AG04450 (cell line): ENCODE measurements at regions not wholly inside any gene's neighbourhood (a gene's known extent, or its start where the extent isn't known, plus 50 kb on each side); places are given as distances from the start of the nearest gene placed in this dataset.

Experiments used
- CTCF ChIA-PET: fragments of 300-600, 350-600 bp; formaldehyde crosslinking; extraction: SDS; loops from one replicate; lab custom pipeline; 2022; ENCODE audit warnings: antibody characterized with exemption, inconsistent platforms; lab: Charles Lee
- POLR2A ChIA-PET: fragments of 350-600 bp; formaldehyde crosslinking; extraction: SDS; loops from one replicate; lab custom pipeline; 2021; ENCODE audit warnings: antibody characterized with exemption, inconsistent platforms; lab: Yijun Ruan, JAX
- DNase-seq: peaks from one replicate; pipeline ENCODE4 v3.0.0-alpha.2; 2011; ENCODE audit warnings: low read depth, low spot score
- H3K27ac ChIP-seq: one replicate; pipeline ENCODE4 v1.5.1; 2012; ENCODE audit warnings: low read depth, low read length, control low read depth
- H3K27me3 ChIP-seq: one replicate; pipeline ENCODE4 v1.6.0; 2012; ENCODE audit warnings: low read length; ENCODE audit not compliant: control insufficient read depth, insufficient read depth
- H3K4me3 ChIP-seq: 2 replicates; pipeline ENCODE4 v1.5.1; 2011; ENCODE audit warnings: mild to moderate bottlenecking, low read depth, low read length, control low read depth
- H3K9me3 ChIP-seq: 2 replicates; pipeline ENCODE4 v1.5.1; 2012; ENCODE audit warnings: low read length; ENCODE audit not compliant: control insufficient read depth, insufficient read depth
- TF ChIP-seq, protein P1 (sequence below): IDR thresholded peaks from 2 replicates; pipeline ENCODE4 v1.5.1; 2011; ENCODE audit warnings: low read depth, low read length, control low read depth, inconsistent platforms

DNA sequence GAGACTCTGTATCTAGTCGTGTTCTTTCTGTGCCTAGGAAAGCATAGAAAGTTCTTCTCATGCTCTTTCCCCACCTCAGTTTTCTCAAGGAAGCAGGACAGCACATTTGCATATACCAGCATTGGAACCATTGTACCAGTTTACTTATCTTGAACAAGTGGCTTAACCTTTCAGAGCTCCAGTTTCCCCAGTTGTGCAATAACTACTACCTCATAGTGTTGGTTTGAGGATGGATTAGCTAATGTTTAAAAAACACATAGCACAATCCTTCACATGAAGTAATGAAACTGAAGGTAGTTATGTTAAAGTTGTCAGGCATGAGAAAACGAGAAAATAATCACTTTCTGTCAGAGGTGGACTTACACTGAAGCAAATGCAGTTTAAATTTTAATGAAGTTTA lies 92.2 kb upstream of the H2AZ1 start:
- DNase-seq: no peak
- Histone ChIP-seq H3K9me3 (no peaks in the 10 kb centered on the region), H3K27ac (no peak overlapping the region), H3K27me3 (no peaks in the 10 kb centered on the region), H3K4me3 (no peak overlapping the region)
- POLR2A ChIA-PET: no interaction called here
- CTCF ChIA-PET: interaction anchor here (0.7 to 1.6 kb wide), 4 partner anchors 18 to 55 kb away, joined by 3 to 6 read pairs (median 4); no protein-coding TSS in a partner anchor
- TF ChIP-seq, protein P1, sequence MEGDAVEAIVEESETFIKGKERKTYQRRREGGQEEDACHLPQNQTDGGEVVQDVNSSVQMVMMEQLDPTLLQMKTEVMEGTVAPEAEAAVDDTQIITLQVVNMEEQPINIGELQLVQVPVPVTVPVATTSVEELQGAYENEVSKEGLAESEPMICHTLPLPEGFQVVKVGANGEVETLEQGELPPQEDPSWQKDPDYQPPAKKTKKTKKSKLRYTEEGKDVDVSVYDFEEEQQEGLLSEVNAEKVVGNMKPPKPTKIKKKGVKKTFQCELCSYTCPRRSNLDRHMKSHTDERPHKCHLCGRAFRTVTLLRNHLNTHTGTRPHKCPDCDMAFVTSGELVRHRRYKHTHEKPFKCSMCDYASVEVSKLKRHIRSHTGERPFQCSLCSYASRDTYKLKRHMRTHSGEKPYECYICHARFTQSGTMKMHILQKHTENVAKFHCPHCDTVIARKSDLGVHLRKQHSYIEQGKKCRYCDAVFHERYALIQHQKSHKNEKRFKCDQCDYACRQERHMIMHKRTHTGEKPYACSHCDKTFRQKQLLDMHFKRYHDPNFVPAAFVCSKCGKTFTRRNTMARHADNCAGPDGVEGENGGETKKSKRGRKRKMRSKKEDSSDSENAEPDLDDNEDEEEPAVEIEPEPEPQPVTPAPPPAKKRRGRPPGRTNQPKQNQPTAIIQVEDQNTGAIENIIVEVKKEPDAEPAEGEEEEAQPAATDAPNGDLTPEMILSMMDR: no peak

DNA sequence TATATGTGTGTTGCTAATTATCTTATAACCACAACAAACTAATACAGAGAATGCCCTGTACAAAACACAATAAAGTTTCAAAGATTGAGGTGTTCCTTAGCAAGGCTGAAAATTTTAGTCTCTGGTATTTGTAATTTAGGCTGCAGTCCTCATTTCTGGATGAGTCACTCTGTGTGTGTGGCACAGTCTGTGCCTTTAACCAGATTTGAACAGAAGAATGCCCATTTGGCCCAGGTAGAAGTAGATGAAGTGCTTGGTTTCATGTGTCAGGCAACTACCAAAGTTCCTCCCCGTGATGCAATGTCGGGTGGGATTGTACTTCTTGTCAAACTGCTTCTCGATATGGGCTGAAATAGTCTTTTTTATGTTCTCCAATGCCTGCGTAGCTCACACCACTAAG lies 91.6 kb upstream of the H2AZ1 start:
- DNase-seq: no peak
- CTCF ChIA-PET: interaction anchor here (0.7 to 1.6 kb wide), 2 partner anchors 43 to 52 kb away, joined by 3 to 5 read pairs; no protein-coding TSS in a partner anchor
- POLR2A ChIA-PET: no interaction called here
- Histone ChIP-seq H3K9me3 (no peaks in the 10 kb centered on the region), H3K27ac (no peak overlapping the region), H3K4me3 (no peak overlapping the region), H3K27me3 (no peaks in the 10 kb centered on the region)
- TF ChIP-seq, protein P1: no peak

DNA sequence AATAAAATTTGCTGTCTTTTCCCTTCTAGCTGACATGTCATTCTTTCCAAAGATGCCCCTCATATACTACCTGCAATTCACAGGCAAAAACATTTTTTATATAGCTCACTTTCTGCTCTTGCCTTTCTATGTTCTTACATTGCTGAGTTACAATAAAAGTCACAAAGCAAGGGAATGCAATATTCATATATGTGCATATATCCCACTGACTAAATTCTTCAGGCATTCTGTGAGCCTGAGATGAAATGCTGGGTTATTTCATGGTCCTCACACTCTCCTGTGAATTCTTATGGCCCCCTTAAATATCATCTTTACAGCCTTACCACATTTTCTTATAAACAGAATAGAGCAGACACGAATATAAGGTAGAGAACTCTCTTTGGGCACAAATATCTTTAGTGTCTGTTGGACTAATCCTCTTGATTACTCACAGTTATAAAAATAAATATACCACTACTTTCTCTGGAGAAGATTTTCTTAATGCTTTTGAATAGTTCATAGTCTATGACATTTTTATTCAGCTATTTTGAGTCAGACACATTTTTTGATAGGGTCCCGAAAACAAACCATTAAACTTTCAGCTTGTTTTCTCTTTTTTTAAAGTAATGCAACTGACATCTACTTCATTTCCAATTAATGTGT lies 84.1 kb upstream of the H2AZ1 start:
- POLR2A ChIA-PET: no interaction called here
- no peak for DNase-seq
- Histone ChIP-seq H3K27ac (no peak overlapping the region), H3K4me3 (no peak overlapping the region), H3K27me3 (no peaks in the 10 kb centered on the region), H3K9me3 (no peaks in the 10 kb centered on the region; the same call in 1 of the 2 replicates)
- CTCF ChIA-PET: interaction anchor here (0.8 to 1.4 kb wide), 2 partner anchors 36 to 59 kb away, joined by 4 to 5 read pairs; no protein-coding TSS in a partner anchor
- TF ChIP-seq, protein P1: no peak

DNA sequence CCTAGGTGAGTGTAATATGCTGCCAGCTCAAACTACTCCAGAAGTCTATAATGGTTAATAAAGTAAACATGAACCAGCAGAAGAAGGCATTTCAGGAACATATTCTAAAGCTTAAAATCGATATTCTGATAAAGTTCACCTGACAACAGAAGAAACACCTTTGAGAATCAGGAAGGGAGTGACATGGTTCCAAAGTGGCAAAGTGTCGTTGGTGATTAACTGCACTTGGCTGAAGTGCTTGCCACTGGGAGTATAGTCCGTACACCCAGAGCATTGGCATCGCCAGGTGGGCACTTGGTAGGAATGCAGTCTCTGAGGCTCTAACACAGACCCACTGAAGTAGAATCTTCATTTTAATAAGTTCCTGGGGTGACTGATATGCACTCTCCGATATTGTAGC lies 76.0 kb upstream of the H2AZ1 start:
- no peaks in the 10 kb centered on the region for H3K27me3 ChIP-seq
- ChIA-PET POLR2A (no interaction called here), CTCF (interaction anchor here (2.2 to 2.4 kb wide), 2 partner anchors 28 to 67 kb away, joined by 8 to 11 read pairs; no protein-coding TSS in a partner anchor)
- no peak for DNase-seq
- TF ChIP-seq, protein P1: no peak
- H3K9me3 ChIP-seq: no peaks in the 10 kb centered on the region
- no peak overlapping the region for H3K27ac ChIP-seq
- H3K4me3 ChIP-seq: no peak overlapping the region

DNA sequence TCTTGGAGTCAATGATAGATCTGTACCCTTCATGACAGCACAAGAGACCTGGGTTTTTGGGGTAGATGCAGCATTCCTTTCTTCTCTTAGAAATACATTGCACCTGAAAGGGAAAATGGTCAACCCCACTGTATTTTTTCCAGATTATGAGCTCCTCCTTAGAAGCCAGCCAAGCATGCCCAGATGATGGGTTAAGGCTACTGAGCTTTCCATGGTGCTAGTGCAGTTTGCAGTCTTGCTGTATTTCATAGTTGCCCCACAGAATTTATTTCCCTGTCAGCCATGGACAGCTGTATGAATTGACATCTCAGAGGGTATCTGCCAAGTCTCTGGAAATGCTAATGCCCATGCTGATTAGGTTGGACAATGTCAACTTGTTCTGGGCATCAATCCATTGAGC lies 73.7 kb upstream of the H2AZ1 start:
- H3K4me3 ChIP-seq: no peak overlapping the region
- H3K27ac ChIP-seq: no peak overlapping the region
- no peak for DNase-seq
- TF ChIP-seq, protein P1: no peak
- ChIA-PET POLR2A (interaction anchor here (1.6 kb wide), 1 partner anchor 75 kb away, joined by 3 read pairs; no protein-coding TSS in a partner anchor), CTCF (interaction anchor here (0.8 to 1.7 kb wide), 2 partner anchors 19 to 26 kb away, joined by 3 to 6 read pairs; no protein-coding TSS in a partner anchor)
- no peaks in the 10 kb centered on the region for H3K27me3 ChIP-seq
- no peaks in the 10 kb centered on the region for H3K9me3 ChIP-seq
